DMS114 treated with DMSO at 0.1 percent for 48 hours (cell line): ENCODE measurements at regions not wholly inside any gene's neighbourhood (a gene's known extent, or its start where the extent isn't known, plus 50 kb on each side); places are given as distances from the start of the nearest gene placed in this dataset.
"Not testable (repeated sequence)": the region's sequence is repeated elsewhere in the genome, so short reads cannot be mapped to it uniquely, and the experiment has no call there.

Experiments used
- DNase-seq: peaks from one replicate; lab custom pipeline; 2025; ENCODE audit not compliant: unreplicated experiment; lab: John Stamatoyannopoulos, UW

GRCh38 chr10:44724415-44725174, 186.5 kb upstream of the TMEM72 start:
- no peak for DNase-seq

DNA sequence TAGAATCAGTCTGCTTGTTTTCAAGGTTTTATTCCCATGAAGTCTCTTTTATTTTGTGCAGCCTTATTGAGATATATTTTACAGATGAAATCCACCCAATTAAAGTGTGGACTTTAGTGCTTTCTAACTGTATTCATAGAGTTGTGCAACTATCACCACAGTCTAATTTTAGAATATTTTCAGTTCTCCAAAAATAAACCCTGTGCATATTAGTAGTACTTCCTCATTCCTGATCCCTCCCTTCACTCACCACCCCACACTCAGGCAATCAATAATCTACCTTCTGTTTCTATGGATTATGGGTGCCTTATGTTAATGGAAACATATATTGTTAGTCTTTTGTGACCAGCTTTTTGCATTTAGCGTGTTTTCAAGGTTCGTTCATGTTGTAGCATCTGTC, 185.7 kb upstream of the TMEM72 start:
- DNase-seq = no peak

- no peak for DNase-seq
Measured at GRCh38 chr10:44731283-44731682, 179.9 kb upstream of the TMEM72 start.

- DNase-seq = no peak
Measured at GRCh38 chr10:44733501-44734488, 177.3 kb upstream of the TMEM72 start.

DNA sequence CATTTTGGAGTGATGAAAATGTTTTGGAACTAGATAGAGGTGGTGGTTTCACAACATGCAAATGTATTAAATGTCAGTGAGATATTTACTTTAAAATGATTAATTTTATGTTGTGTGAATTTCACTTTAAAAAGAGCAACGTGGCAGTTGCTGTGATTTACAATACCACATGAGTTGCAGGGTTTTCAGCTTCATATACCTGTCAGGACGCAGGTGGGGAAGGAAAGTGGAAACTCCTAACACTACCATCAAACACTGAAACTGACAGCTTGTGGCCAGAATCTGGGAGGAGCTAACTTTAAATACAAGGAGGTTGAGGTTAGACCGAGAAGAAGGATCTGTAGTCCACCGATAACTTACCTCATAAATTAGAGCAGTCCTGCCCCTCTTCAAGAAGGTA, 168.9 kb upstream of the TMEM72 start:
- no peak for DNase-seq

DNA sequence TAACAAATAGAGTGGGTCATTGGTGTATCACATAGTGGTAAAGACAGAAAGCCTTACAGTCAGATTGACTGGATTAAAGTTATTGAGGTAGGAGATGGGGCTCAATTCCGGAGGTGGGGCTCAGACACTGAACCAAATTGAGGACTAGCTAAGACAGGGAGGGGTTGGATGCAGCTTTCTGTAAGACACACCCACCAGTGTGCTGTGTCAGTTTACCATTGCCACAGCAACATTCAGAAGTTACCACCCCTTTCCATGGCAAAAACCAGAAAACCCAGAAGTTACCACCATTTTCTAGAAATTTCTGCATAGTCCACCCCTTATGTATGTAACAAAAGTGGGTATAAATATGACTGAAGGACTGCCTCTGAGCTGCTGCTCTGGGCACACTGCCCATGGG, 167.6 kb upstream of the TMEM72 start:
- DNase-seq = no peak

DNA sequence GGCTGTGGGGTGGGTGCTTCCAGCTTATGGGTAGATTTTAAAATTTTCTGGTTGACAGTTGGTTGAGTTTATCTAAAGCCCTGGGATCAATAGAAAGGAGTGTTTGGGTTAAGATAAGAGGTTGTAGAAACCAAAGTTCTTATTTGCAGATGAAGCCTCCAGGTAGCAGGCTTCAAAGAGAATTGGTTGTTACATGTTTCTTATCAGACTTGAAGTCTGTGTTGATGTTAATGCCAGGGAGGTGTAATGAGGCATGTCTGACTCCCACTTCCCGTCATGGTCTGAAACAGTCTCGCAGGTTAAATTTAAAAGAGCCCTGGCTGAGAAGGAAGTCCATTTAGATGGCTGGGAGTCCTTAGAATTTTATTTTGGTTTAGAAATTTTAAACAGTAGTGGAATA, 165.2 kb upstream of the TMEM72 start:
- no peak for DNase-seq

DNA sequence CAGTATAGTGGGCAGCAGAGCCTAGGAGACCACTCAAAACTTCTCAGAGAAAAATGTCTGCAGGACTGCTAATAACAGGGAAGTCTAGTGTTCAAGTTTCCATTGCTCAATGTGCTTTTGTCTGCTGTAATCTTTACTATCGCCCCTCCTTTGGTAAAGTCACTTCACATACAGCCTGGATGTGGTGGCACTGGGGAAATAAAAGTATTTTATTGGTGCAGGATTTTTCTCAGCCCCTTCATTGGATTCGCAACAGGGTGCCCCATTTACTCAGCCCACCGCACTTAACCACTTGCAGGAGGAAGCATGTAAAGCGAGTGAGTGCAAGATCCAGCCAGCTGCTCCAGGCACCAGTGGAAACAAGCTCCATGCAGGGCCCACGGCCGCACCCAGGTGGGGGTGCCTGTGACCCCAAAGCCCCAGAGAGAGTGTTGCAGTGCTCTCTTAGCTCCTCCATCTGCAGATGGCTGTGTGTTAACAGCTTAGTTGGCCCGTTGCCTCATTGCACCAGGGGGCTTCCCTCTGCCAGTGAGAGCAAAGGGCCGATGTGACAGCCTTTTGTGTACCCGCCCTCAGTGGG, 163.5 kb upstream of the TMEM72 start:
- no peak for DNase-seq

DNA sequence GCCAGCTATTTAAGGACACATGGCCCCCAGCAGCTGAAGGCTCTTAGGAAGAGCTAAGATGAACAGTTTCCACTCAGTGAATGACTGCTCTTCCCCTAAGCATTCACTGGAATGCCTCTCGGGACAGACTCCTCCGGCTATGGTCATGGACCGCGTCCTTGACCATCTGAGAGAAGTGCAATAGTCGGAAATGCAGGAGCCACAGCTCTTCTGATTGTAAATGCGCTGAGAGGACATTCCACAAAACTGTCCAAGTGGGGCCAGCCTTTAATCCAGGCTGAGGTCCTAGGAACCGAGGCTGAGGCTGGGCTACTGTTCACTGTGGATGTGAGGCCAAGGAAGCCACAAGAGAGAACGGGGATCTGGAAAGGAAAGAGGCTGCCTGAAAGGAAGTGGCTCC, 162.0 kb upstream of the TMEM72 start:
- DNase-seq = no peak

DNA sequence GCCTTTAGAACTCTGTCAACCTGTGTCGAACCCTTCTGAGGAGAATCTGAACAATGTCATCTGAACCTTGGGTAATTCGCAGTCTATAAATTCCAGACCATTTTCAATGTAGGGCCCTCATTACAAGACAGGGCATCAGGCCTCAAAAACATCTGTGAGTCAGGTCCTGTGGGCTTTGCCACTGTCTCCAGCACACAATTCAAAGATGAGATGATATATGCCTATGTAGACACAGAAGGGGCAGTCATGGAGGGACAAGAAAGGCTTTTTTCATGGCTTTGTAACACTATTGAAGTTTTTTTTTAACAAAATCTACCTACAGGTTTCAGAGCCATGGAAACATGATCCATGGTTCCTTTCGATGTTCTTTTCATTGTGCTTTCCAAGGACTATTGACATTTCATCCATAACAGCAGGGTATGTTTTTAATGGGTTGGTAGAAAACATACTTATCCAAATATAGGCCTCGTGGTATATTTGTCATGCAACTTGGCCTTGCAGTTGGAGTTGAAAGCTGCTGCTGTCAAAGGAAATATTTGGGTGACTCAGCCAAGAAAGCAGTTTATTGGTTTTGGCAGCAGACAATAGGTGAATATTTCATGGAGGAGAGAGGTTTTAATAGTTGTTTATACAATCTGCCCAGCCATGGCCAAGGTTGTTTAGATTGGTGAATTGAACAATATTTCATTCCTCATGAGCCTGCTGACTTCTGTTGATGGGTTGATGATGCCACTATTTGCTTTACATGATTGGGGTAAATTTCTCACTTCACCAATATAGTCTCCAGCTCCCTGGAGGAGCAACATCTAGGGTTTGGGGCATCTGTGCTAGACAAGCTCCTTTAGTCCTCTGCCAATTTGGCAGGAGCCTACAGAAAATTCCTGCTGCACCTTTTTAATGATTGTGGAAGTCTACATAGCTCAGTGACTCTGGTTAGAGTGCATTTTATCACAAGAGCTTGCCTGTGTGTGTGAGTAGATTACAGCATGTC, 158.4 kb upstream of the TMEM72 start:
- DNase-seq = no peak

- not testable (repeated sequence) for DNase-seq
Measured at GRCh38 chr10:44754355-44754754, 156.8 kb upstream of the TMEM72 start.

- DNase-seq = no peak
Measured at GRCh38 chr10:44755481-44755880, 155.7 kb upstream of the TMEM72 start.

- no peak for DNase-seq
Measured at GRCh38 chr10:44756216-44756615, 154.9 kb upstream of the TMEM72 start.

DNA sequence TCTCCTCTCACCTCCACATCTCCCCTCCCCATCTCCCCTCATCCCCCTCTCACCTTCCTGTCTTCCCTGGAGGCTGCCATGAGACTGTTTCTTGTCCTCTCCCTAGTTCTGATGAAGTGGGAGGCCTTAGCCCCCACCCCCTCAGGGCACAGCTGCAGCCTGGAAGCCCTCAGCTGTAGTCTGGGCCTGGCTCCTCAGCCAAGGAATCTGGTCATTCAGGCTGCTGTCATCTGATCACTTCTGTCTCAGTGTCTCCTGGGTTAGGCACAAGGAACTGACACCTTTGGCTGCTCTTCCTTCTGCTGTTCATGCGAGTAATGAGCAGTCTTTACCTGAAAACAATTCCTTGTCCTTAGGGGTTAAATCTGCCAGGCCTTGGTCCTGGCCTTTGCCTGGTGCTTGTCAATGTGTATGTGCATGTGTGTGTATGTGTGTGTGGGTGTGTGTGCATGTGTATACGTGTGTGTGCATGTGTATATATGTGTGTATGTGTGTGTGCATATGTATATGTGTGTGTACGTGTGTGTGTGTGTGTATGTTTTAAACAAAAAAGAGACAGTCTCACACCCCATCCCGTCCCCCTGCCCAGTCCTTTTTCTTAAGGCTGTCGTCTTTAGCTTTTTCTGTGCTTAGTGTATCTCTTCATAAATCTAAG, 153.5 kb upstream of the TMEM72 start:
- no peak for DNase-seq

- DNase-seq = no peak
Measured at GRCh38 chr10:44759122-44759521, 152.0 kb upstream of the TMEM72 start.

DNA sequence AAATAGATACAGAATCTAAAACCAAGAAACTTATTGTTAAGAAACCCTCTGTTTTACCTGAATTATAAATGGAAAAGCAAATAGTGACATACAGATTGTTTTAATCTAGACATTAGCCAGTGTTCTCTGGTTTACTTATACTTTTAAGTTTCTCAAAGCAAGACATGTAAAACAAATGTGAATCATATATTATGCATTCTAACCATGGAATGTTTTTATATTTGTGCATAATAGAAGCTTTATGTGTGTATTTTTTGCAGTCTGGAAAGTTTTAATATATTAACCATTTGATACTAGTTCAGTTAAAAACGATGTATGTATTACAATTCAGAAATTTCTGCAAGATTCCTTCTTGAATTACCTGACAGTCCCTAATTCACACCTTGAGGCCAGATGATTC, 150.6 kb upstream of the TMEM72 start:
- DNase-seq = no peak

GRCh38 chr10:44761076-44761475, 150.1 kb upstream of the TMEM72 start:
- DNase-seq = no peak

DNA sequence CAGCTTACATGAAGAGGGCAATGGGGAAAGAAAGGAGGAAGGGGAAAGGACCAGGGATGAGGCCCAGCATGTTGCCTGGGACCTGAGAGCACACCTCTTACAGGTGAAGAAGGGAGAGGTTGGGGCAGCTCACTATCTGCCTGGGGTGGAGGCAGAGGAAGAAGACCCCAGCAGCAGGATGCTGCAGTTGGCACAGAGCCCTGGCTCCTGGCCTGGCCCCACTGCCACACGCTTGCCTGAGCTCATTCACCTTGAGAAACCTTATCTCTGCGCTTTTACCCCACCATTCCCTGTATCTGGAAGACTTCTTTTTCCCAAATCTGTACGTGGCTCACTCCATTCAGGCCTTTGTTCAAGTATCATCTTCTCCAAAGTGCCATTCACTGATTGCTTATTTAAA, 147.8 kb upstream of the TMEM72 start:
- DNase-seq = no peak

DNA sequence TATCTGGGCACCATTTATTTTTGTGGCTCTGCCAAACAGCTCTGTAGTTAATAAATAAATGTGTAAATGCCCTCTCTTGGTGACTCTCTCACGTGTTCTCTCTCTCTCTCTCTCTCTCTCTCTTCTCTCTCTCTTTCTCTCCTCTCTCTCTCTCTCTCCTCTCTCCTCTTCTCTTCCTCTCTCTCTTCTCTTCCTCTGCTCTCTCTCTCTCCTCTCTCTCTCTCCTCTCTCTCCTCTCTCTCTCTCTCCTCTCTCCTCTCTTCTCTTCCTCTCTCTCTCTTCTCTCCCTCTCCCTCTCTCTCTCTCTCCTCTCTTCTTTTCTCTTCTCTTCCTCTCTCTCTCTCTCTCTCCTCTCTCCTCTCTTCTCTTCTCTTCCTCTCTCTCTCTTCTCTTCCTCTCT, 145.8 kb upstream of the TMEM72 start:
- no peak for DNase-seq

DNA sequence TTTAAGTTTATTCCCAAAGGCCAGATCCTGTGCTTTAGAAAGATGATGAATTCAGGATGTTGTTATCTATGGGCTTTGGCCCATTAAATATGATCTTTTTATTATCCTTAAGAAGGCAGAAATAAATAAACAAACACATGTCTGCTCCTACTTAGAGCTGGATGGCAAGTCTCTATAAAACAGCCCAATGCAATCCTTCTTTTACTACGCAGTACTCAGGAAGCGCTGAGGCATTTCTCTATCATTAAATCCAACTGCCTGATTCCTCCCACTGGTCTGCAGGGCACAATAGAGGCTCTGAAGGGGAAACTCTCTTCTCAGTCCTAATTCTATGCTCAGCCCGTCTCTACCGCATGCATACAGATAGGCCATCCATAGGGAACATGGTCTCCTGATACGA, 144.5 kb upstream of the TMEM72 start:
- DNase-seq = no peak
